IPS DF 4.7 (cell line): ENCODE measurements at regions not wholly inside any gene's neighbourhood (a gene's known extent, or its start where the extent isn't known, plus 50 kb on each side); places are given as distances from the start of the nearest gene placed in this dataset.

Experiments
- DNase-seq: peaks from one replicate; pipeline ENCODE4 v3.0.0-alpha.2; 2013; ENCODE audit warnings: low spot score; ENCODE audit errors: extremely low read depth

DNA sequence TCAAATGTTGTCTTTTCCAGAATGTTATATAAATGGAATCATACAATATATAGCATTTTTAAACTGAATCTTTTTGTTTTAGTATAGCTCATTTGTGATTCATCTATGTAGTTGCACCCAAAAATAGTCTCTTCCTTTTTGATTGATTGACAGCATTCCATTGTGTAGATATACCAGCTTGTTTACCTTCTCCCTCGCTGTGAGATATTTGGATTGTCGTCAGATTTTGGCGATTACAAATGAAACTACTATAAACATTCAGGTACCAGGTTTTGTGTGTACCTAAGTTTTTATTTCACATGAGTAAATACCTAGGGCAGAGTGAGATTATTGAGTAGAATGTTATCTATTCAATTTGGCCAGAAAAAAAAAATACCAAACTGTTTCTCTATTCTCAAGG is 584.7 kb upstream of the SORCS1 start:
- DNase-seq, result no peak

DNA sequence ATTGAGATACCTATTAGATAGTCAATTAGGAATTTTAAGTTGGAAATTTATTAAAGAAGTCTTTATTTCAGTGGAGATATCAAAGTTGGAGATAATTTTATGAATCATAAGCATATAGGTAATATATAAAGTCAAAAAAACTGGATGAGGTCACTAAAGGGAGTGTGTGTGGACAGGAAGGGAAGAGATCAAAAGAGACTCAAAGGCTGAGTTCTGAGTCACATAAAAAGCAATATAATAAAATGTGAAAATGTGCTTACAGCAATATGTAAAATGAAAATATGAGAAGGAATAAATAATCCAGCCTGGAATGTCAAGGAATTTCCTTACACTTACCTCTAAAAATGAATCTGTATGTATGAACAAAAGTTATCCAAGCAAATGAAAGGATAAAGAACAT is 583.3 kb upstream of the SORCS1 start:
- DNase-seq, result no peak

DNA sequence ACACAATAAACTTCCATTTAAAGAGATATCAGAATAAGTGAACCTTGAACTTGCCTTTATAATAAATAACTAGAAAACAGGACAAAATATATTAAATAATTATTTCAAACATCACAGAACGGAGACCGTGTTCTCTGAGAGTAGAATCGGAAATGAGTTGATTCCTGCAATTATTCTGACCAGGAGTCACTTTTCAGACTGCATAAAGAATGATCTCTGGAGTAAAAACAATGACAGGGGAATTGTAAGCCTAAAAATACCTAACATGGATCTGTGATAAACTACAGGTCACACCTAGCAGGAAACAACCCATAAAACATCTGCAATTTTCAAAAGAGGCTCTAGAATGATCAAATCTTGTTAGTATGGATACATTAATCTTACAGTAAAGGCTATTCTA is 577.5 kb upstream of the SORCS1 start:
- no peak for DNase-seq

DNA sequence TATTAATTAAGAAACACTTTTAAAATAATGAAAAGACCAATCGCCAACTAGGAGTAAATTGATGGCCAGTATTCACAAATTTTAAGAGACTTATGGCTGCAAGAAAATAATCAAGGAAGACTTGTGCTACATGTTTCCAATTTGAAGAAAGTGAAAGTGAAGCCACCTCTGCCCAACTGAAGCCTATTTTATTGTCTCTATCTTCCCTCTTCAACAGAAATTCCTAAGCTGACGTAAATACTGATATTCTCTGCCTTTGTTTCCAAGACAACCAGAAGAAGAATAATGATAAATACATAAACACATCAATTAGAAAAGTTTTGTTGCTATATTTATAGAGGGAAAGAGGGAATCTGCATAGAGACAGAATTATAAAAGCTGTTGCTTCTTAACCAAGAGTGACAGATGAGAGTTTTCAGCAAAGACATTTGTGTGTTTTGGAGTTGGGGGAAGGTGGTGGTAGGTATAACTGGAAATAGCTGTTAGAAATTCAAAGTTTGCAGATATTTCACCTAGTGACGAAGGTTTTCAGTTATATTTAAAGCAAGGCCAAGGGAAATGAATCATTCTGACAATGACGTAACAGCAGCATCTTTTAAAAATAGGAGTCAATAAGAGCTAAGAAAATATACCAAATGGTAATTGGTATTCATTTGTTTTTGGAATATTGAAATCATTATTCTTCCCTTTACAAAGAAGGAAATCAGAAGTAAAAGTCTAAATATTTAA is 576.6 kb upstream of the SORCS1 start:
- DNase-seq, result no peak

DNA sequence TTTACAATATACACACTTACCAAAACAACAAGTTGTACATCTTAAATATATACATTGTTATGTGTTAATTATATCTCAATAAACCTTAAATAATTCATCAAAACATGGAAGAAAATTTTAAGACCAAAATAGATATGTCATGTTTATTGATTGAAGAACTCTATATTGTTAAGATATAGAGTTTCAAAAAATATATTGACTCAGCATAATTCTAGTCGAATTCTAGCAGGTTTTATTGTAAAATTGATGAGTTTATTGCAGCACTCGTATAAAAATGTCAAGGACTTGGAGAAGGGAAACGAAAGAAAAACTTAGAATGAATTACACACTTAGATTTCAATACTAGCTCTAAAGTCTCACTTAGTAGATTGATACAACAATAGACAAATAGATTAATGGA is 575.4 kb upstream of the SORCS1 start:
- DNase-seq, result no peak

DNA sequence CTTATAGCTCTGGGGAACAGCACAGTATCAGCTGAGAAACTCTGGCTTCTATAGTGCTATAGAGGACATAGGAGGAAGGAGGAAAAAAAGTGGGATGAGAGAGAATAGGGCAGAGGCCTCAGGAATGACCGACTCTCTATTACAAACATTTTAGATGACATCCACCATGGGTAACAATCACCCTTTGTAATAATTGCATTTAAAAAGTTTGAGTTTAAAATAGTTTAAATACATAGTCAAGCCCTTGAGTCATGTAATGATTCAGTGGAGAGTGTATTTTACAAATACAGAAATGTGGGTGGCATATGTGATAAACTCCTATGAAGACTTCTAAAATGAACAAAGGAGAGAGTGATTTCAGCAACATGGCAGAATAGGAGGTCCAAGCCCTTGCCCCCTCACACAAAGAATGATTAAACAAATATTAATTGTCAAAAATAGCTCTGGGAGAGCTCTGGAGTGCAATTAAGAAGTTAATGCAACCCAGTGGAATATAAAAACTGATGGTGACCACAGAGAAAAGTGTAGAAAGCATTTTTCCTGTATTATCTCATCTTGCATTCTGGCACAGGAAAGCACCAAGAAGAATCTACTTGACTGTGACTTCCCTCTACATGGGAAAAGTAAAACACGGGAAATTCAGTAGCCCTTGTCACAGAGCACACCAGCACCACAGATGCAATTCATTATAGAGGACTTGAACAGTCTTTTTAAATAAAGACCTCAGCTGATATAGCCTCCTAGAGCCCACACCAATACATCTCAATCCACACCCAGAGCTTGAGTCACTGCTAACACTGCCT is 569.0 kb upstream of the SORCS1 start:
- no peak for DNase-seq

DNA sequence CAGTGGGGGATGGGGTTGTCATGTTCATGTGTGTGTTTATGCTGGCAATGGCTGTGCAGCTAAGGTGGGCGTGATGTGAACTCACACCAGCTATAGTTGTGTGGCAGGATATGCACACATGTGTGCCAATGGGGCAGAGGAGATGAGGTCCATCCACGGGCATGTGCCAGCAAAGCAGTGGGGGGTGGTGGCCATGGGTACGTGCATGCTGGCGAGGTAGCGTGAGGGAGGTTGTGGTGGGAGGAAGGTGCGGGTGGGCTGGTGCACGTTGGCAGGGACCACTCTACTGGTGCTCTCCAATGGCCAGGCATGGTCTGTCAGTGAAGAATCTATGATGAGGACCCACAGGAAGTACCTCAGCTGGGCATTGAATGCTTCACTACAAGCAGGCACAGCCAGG is 567.5 kb upstream of the SORCS1 start:
- DNase-seq, result no peak

DNA sequence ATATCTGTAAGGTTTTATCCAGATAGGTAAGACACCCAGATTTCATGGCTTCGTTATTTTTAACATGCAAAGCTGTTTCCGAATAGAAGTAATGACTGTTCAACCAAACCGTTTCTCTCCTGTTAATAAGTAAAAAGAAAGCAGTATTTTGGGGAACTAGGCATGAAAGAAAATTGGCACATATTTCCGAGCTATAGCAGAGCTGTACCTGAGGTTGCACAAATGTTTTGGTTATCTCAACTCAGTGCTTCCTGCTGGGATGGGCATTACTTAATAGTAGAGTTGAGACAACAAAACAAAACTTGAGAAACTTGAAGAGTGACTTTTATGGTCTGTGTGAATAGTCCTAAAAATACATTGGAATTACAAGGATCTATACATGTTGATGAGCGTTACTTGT is 564.3 kb upstream of the SORCS1 start:
- DNase-seq, result no peak

DNA sequence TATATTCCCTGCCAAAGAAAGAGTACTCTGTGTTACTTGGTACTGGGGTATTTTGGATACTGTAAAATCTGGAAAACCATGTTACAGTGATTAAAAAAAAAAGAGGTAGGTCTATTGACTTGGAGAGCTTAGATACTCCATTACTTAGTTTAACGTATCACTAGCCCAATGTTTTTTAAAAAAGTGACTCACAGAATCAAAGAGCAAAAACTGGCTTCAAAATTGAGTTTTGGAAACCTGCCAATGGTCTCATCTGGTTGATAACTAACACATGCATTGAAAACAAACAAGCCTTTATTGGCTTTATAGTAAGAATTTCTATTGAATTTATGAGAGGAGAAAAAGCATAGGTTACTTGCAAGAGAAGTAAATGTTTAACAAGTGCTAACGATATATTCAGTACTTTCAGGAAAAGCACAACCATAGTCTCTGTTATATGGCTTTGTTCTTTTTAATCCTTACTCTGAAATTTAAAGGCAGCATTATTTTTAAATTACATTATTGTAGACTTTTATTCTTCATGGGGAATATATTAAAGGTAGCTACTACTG is 563.3 kb upstream of the SORCS1 start:
- no peak for DNase-seq

DNA sequence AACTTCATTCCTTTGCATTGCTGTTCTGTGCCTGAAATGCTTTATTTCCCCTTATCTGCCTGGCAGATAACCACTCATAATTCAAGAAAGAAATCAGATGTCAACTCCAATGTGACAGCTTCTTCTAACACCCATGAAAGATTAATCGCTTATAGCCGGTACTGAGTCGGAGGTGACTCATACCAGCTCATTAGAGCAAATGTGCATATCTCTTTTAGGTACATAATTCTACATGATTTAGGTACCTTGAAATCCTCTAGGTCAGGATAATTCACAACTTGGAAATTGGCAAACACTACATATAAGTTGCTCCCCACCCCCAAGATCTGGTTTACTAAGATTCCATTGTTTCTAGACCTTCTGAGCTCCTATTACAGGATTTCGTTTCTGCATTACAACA is 554.4 kb upstream of the SORCS1 start:
- no peak for DNase-seq

DNA sequence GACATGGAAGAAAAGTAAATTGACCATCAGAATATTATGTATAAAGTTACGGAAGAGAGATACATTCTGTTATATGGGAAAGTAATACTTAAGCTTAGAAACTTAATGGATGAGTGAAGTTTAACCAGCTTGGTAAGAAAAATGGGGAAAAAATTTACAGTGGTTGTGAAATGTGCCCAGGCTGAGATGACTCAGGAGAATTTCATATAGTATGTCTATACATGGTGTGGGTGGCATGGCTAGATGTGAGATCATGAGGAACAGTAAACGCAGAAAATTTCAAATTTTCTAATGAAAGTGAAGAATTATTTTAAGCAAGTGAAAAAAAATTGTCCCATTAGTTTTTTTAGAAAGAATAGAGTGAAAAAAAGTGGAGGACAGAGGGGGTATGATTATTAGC is 552.5 kb upstream of the SORCS1 start:
- no peak for DNase-seq

DNA sequence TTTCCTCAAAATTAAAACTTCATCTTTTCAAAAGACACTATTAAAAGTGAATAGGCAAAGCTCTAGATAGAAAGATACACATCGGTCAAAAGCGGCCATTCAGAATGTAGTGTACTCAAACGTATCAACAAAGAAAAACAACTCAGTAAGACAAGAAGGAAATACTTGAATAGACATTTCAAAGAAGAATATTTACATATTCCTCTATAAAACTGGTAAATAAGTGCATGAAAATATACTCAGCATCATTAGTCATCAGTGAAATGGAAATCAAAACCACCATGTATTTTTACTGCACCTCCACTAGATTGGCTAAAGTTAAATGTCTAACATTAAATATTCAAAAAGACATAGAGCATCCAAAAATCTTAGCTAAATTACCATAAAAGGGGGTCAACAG is 551.1 kb upstream of the SORCS1 start:
- DNase-seq, result no peak

DNA sequence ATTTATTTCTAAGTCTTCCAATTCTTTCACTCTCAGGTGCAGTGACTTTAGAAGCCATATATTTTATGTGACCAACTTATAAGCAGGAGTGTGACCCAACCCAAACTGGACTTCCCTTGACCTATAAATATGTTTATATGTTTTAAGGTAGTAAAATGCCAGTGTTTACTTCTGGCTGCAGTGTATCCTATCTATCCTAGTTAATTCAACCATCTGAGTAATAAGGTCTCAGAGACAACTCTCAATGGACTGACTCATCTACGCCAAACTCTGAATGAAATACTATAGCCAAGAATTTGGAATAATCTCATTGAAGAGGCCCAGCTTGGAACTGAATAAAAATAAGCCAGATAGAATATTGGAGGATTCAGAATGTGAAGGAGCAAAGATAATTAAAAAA is 544.5 kb upstream of the SORCS1 start:
- no peak for DNase-seq

DNA sequence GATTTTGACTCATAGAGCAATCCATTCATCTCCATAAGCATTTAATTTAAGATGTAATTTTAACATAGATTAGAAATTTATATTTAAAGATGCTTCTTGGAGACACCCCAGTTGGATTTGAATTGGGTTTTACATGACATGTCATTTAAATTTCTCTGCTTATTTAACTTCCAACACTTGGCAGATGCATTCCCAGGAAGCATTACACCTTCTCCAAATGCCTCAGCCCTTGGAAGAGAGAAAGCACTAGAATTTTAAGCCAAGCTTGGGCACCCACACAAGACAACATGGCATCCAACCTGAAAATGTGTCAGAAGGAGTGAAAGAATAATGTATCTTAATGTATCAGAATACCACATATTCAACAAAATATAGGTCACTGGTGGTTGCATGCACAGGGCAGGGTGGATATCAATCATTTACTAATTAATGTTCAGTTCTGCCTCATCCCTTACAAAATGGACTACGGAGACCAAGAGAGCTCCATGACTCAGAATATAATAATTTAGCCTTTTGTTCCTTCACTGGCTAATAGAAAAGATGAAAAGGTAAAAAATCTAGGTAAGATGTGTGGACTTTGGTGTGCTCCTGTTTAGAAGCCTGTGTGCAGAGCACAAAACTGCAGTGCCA is 541.7 kb upstream of the SORCS1 start:
- no peak for DNase-seq

DNA sequence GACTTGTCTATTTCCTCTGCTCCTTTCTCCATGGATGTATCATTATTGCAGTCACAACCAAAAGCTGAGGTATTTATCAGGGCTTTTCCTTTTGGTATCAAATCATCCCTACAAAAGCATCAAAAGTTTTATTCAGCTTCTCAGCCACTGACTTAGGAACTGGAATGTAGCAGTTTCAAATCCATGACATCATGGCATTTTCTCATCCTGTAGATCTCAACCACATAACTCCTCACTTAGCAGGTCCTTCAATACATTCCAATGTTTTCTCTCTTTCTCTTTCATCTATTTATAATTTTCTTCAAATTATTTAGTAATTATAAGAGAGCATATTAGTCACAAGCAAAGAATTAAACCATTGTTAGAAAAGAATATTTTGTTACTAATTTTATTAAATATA is 537.4 kb upstream of the SORCS1 start:
- no peak for DNase-seq

DNA sequence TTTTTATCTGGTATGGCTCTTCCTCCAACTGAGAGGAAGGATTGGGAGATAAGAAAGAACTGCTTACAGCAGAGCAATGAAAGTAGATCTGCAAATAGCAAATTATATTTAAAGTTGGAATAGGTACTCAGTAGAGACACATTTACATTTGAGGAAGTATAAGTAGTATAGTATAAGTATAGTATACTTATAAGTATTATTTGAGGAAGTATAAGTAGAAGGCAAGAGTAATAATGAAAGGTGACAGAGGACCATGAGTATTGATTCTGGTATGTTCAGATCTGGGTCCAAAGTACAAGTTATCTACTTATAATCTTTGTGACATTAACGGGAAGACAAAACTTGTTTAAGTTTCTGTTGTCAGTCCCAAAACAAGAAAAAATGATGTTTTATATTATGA is 527.6 kb upstream of the SORCS1 start:
- DNase-seq, result no peak

DNA sequence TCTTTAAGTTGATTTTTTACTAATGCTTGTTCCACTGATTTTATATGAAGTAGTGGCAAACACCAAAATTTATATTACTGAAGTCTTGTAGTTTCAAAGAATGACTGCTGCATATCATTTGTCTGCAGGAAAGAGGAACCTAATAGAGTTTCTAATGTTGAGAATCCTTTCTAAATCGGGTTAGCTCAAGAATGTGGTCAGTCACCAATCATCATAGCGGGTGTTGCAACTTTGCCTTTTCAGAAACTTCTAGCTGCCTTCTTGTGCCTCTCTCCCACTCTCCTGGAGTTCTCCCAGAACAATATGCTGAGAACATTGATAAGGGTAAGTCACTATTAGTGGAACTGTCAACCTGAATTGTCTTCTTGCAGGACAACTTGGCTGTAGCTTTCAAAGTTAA is 524.8 kb upstream of the SORCS1 start:
- DNase-seq, result no peak

DNA sequence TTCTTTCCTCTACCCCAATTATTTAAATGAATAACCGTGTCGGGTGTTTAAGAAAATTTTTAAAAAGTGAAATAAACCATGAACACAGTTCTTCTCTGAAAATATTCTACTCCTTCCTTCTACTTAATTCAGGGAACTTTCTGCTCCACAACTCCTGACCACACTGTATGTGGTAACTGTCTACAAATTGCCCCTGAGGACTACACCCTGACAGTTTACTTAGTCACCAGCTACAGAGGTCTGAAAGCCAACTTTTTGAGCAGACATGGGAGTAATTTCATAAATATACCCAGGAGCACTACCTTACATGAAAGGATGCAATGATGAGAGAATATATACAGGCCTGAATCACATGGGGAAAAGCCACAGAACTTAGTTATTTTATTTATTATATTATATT is 523.2 kb upstream of the SORCS1 start:
- DNase-seq, result no peak

DNA sequence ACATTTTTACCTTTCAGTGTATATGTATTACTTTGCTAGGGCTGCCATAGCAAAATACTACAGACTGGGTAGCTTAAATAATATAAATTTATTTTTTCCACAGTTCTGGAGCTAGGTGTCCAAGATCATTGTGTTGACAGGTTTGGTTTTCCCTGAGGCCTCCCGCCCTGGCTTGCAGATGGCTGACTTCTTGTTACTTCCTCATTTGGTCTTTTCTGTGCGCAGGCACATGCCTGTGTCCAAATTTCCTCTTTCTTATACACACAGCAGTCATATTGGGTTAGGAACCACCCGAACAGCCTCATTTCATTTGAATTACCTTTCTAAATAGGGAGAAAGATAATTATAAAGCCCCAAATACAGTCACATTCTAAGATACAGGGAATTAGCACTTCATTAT is 521.6 kb upstream of the SORCS1 start:
- no peak for DNase-seq

DNA sequence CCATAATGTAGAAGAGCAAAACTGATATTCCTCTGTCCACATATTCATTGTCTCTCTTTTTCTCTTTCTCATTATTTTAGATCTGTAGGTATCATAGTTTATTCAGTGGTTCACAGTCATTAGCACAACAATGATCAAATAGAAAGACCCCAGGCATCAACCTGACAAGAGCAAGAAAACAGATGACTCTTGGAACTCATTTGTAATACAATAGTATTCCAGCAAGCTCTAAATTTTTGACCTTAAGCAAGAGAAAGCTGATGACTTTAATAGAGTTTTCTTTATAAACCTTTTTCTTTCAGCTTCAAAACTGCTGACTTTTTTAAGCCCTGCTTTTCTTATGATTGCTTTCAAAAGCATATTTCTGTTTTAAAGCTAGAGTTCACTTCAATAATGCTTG is 507.5 kb upstream of the SORCS1 start:
- no peak for DNase-seq

DNA sequence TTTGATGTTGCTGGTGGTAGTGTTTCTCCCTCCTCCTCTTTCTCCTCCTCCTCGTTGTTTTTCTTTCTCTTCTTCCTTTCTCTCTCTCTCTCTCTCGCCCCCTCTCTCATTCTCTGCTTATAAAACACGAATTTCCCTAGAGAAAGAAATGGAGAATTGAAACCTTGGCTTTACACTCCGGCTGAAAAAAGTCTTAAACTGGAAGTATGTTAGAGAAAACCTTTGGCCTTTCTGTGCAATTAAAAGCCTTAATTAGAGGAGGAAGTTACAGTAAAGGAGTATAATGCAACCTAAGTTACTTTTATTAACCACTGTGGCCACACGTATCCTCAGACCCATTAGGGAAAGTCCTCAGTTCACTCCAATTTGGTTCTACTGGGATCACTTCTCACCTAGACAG is 501.7 kb upstream of the SORCS1 start:
- no peak for DNase-seq

DNA sequence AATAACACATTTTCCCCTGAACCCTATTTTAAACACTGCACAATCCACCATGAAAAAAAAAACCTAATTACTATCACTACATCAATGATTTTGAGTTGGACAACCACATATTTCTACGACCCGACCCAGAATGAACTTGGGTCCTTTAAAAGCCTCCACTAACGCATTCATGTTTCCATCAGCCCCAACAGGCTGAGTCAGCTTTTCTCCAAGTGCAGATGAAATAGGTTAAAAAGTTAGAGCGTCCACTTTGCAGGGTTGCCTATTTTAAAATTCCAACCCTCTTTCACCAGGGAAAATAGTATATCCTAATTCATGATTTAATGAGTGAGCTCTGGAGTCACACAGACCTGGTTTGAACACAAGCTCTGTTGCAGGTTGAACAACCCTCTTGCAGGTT is 501.0 kb upstream of the SORCS1 start:
- DNase-seq, result no peak
